ENCODE measurements at regions not wholly inside any gene's neighbourhood (a gene's known extent, or its start where the extent isn't known, plus 50 kb on each side); places are given as distances from the start of the nearest gene placed in this dataset.

GRCh38 chr1:187413405-187414169, 584.8 kb downstream of the PLA2G4A start:
- in situ Hi-C loops (cut with HindIII; ENCODE audit: low sequenced_read_pairs): loop anchor here (5.0 kb wide), 1 partner anchor 34 kb away; no protein-coding TSS in a partner anchor

DNA sequence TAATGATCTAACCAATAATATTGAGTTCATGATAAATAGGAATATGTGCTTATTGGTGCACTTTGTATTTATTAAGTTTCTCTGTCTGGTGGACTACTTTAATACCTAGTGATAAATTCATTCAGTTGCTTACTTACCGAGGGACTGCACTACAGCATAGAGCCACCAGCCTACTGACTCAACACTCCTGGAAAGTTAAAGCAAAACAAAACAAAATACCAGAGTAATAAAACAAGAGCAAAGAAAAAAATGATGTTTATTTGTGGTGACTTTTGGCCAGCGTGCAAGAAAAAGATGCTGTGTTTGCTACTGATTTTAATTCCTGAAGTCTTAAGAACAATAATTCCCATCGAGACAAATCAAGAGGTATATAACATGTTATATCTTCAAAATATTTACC, 586.3 kb downstream of the PLA2G4A start:
- in situ Hi-C loops (cut with HindIII; ENCODE audit: low sequenced_read_pairs): no loop called here

GRCh38 chr1:187417520-187417919, 588.8 kb downstream of the PLA2G4A start:
- in situ Hi-C loops (cut with HindIII; ENCODE audit: low sequenced_read_pairs): no loop called here

DNA sequence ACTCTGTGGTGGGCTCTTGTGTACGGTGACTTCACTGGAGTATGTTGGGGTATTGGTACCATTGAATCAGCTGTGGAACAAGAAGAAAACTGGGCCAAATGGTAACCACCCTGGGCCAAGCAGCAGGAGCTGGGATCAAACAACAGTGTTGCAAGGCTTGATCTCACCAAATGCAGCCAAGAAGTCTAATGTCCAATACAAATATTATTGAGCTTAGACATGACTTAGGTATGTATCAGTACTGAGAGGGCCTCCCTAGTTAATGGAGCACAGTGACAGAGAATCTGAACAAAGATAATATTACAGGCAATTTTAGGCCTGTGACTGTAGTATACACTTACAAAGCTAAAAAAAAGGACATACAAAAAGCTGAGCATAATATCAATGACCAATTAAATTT, 604.8 kb downstream of the PLA2G4A start:
- in situ Hi-C loops (cut with HindIII; ENCODE audit: low sequenced_read_pairs): no loop called here

GRCh38 chr1:187442603-187443002, 613.9 kb downstream of the PLA2G4A start:
- in situ Hi-C loops (cut with HindIII; ENCODE audit: low sequenced_read_pairs): no loop called here

- in situ Hi-C loops (cut with HindIII; ENCODE audit: low sequenced_read_pairs): no loop called here
These were observed 615.2 kb downstream of the PLA2G4A start for GRCh38 chr1:187443939-187444338.

DNA sequence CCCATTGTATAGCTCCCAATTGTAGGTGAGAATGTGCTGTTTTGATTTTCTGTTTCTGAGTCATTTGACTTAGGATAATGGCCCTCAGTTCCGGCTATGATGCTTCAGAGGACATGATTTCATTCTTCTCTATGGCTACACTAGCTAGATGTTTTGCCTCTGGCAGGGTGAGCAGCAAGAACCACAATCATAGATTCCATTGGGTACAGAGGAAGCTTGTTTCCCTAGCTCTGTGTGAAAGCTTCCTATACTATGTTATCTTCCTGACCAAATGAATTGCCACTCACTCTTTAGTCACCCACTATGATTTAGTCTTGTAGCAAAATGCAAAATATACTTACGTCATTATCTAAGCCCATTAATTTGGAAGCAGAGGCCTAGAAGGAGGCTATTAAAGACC, 616.3 kb downstream of the PLA2G4A start:
- in situ Hi-C loops (cut with HindIII; ENCODE audit: low sequenced_read_pairs): loop anchor here (5.0 kb wide), 1 partner anchor 33 kb away; no protein-coding TSS in a partner anchor

DNA sequence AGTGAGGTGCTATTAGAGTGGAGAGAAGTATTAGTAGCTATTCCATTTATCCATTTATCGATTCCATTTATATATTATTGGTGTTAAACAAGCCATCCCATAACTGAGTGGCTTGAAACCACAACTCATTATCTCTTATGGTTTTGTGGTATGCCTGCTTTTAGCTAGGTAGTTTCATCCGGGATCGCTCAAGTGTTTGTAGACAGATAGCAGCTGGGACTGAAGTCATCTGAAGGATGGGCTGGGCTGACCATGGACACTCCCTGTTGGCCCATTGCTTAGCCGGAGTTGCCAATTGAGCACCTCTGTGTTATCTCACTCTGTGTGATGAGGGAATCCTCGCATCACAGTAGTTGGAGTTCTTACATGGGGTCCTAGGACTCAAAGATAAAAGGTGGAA, 622.5 kb downstream of the PLA2G4A start:
- in situ Hi-C loops (cut with HindIII; ENCODE audit: low sequenced_read_pairs): no loop called here

- in situ Hi-C loops (cut with HindIII; ENCODE audit: low sequenced_read_pairs): no loop called here
These were observed 625.3 kb downstream of the PLA2G4A start for GRCh38 chr1:187454010-187454409.

DNA sequence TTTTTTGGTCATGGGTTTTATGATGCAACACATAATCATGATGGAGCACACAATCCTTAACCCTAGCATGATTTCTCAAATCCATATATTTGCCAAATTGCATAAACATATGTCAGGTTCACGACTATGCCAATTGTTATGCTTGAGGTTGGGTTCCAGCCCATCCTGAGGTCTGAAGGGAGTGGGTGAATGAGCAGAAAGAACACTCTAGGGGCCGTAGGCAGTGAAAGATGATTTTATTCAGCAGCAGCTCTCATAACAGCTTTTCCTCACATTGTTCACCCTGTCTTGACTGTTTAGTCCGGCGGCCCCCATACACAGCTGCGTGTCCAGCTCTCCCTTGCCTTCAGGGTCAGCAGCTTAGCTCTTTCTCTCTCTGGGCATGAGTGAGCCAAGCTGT, 627.7 kb downstream of the PLA2G4A start:
- in situ Hi-C loops (cut with HindIII; ENCODE audit: low sequenced_read_pairs): no loop called here

- in situ Hi-C loops (cut with HindIII; ENCODE audit: low sequenced_read_pairs): no loop called here
These were observed 631.3 kb downstream of the PLA2G4A start for GRCh38 chr1:187460093-187460492.

GRCh38 chr1:187464320-187464719, 635.6 kb downstream of the PLA2G4A start:
- in situ Hi-C loops (cut with HindIII; ENCODE audit: low sequenced_read_pairs): no loop called here

DNA sequence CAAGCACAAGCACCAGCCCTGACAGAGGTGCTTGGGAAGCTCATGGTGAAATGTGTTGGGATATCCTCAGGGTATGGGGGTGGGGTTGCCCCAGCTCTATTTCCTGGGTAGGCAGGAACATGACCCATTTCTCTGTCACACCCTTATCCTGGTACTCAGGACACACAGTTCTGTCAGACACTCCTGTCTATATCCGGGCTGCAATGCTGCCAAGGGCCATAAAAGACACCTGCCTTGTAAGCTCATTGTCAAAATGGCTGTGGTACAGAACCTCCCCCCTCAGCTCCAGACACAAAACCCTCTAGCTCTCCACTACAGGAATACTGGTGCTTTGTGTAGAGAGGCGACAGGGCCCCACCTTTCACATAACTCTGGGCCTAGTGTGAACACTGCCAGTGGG, 636.7 kb downstream of the PLA2G4A start:
- in situ Hi-C loops (cut with HindIII; ENCODE audit: low sequenced_read_pairs): no loop called here

GRCh38 chr1:187469836-187470235, 641.1 kb downstream of the PLA2G4A start:
- in situ Hi-C loops (cut with HindIII; ENCODE audit: low sequenced_read_pairs): no loop called here

- in situ Hi-C loops (cut with HindIII; ENCODE audit: low sequenced_read_pairs): no loop called here
These were observed 642.8 kb downstream of the PLA2G4A start for GRCh38 chr1:187471555-187471954.

GRCh38 chr1:187474336-187474735, 645.6 kb downstream of the PLA2G4A start:
- in situ Hi-C loops (cut with HindIII; ENCODE audit: low sequenced_read_pairs): no loop called here

DNA sequence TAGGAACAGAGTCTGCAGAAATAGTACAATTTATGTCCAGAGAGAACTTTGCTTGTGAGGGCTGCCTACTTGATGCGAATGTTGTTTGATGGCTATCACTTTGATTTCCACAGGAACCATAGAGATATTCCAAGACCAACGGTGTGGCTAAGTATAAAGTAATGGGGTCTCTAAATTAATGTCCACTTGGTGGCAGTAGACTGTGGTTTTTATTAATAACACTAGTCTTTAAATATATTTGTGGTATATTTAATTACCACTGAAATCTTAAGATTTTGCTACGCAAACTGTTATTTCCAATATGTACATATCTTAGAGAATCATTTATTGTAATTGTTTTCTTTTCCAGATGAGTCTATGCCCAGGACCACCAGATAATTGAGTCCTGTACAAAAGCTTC, 647.9 kb downstream of the PLA2G4A start:
- in situ Hi-C loops (cut with HindIII; ENCODE audit: low sequenced_read_pairs): no loop called here

GRCh38 chr1:187477103-187477502, 648.4 kb downstream of the PLA2G4A start:
- in situ Hi-C loops (cut with HindIII; ENCODE audit: low sequenced_read_pairs): no loop called here

DNA sequence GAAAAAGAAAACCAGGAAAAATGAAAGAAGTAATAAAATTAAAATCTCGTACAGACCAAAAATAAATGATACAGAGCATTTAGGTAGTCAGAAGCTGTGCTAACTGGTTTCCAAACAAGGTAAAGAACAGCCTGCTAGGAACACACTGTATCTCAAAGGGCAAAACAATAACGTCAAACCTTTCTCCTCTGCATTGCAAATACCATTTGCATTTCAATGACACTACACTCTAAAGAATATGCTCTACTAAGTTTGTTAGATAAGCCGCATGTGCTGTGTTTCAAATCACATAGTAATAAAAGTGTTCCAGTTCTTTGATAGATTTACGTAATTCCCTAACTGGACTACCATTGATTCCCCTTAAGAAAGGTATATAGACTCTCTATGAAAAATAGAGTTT, 648.8 kb downstream of the PLA2G4A start:
- in situ Hi-C loops (cut with HindIII; ENCODE audit: low sequenced_read_pairs): no loop called here

- in situ Hi-C loops (cut with HindIII; ENCODE audit: low sequenced_read_pairs): no loop called here
These were observed 652.9 kb downstream of the PLA2G4A start for GRCh38 chr1:187481581-187482148.

GRCh38 chr1:187490266-187490665, 661.5 kb downstream of the PLA2G4A start:
- in situ Hi-C loops (cut with HindIII; ENCODE audit: low sequenced_read_pairs): no loop called here

DNA sequence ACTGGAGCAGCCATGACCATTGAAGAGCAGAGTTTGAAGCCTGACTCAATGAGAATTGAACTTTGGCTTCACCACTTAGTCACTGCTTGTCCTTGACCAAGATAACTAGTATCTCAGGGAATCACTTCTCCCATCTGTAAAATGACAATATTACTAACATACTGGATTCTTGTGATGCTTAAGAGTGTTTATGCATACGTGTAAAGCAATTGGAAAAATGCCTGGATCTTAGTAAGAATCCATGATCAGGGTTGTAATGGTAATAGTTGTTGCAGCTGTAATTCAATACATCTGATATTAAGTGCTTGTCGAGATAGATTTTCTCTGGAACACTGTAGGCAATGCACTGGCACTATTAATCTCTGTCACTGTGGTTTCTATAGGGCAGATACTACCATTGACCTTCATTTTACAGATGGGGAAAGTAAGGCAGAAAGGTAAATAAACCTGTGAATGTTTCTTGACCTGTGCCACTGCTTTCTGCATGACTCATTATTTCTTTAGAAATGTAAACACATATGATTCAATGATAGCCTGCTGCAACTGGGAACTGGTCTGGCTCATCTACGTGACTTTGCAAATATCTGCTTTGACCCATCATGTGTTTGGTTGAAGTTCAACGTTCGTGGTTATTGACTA, 662.5 kb downstream of the PLA2G4A start:
- in situ Hi-C loops (cut with HindIII; ENCODE audit: low sequenced_read_pairs): no loop called here

All from DLD1 (cell line).